Neural progenitor cell (in vitro differentiated cells): ENCODE measurements at regions not wholly inside any gene's neighbourhood (a gene's known extent, or its start where the extent isn't known, plus 50 kb on each side); places are given as distances from the start of the nearest gene placed in this dataset.

Source experiments
- DNase-seq: peaks from one replicate; pipeline ENCODE4 v3.0.0-alpha.2; 2016; ENCODE audit warnings: low spot score
- H2AFZ ChIP-seq: fragments of 200-600 bp; sonication (generic); replicated peaks from 2 replicates; pipeline ENCODE4 v1.6.1; 2016; ENCODE audit warnings: antibody characterized with exemption
- H3F3A ChIP-seq: fragments of 200-600 bp; sonication (generic); 2 replicates; pipeline ENCODE4 v1.6.1; 2016; ENCODE audit warnings: antibody characterized with exemption, low read depth
- H3K27ac ChIP-seq: fragments of 200-600 bp; sonication (generic); 2 replicates; pipeline ENCODE4 v1.5.1; 2016; ENCODE audit warnings: mild to moderate bottlenecking
- H3K27me3 ChIP-seq: fragments of 200-600 bp; sonication (generic); 2 replicates; pipeline ENCODE4 v1.6.1; 2016; ENCODE audit warnings: mild to moderate bottlenecking, moderate library complexity
- H3K36me3 ChIP-seq: fragments of 200-600 bp; sonication (generic); 2 replicates; pipeline ENCODE4 v1.5.1; 2016
- H3K4me1 ChIP-seq: fragments of 200-600 bp; sonication (generic); 2 replicates; pipeline ENCODE4 v1.6.1; 2016; ENCODE audit warnings: mixed run types
- H3K4me2 ChIP-seq: fragments of 200-600 bp; sonication (generic); 2 replicates; pipeline ENCODE4 v1.6.1; 2016
- H3K4me3 ChIP-seq: fragments of 200-600 bp; sonication (generic); 2 replicates; pipeline ENCODE4 v1.5.1; 2016
- H3K79me2 ChIP-seq: fragments of 200-600 bp; sonication (generic); 2 replicates; pipeline ENCODE4 v1.6.1; 2016; ENCODE audit warnings: low read depth
- H3K9ac ChIP-seq: fragments of 200-600 bp; sonication (generic); 2 replicates; pipeline ENCODE4 v1.6.1; 2016
- H3K9me3 ChIP-seq: fragments of 200-600 bp; sonication (generic); 2 replicates; pipeline ENCODE4 v1.5.1; 2016; ENCODE audit warnings: low read depth
- H4K20me1 ChIP-seq: fragments of 200-600 bp; sonication (generic); 2 replicates; pipeline ENCODE4 v1.6.1; 2016; ENCODE audit warnings: low read depth
- H3K27ac Mint-ChIP-seq: 3 replicates; pipeline ENCODE4 v1.8.0; 2021; ENCODE audit warnings: mixed read lengths
- H3K27me3 Mint-ChIP-seq: 2 replicates; pipeline ENCODE4 v1.8.0; 2022; ENCODE audit warnings: low read depth, mild to moderate bottlenecking, inconsistent platforms, moderate library complexity, mixed read lengths; ENCODE audit not compliant: insufficient read depth
- H3K36me3 Mint-ChIP-seq: 3 replicates; pipeline ENCODE4 v1.8.0; 2021; ENCODE audit warnings: mixed read lengths
- H3K4me1 Mint-ChIP-seq: 3 replicates; pipeline ENCODE4 v1.8.0; 2021; ENCODE audit warnings: mixed read lengths
- H3K4me3 Mint-ChIP-seq: 3 replicates; pipeline ENCODE4 v1.8.0; 2021; ENCODE audit warnings: mild to moderate bottlenecking, moderate library complexity, mixed read lengths
- H3K9me3 Mint-ChIP-seq: 3 replicates; pipeline ENCODE4 v1.8.0; 2020; ENCODE audit warnings: mixed read lengths
- EZH2 ChIP-seq: fragments of 200-600 bp; sonication (generic); IDR thresholded peaks from 2 replicates; pipeline ENCODE4 v1.6.1; 2017; ENCODE audit warnings: antibody characterized with exemption, mild to moderate bottlenecking, moderate library complexity
- EZH2phosphoT487 ChIP-seq: fragments of 200-600 bp; sonication (generic); IDR thresholded peaks from 2 replicates; pipeline ENCODE4 v1.6.1; 2017; ENCODE audit warnings: antibody characterized with exemption
- TF ChIP-seq, protein P1 (sequence below): fragments of 200-600 bp; sonication (generic); IDR thresholded peaks from 2 replicates; pipeline ENCODE4 v1.5.1; 2017; ENCODE audit warnings: antibody characterized with exemption, mild to moderate bottlenecking

DNA sequence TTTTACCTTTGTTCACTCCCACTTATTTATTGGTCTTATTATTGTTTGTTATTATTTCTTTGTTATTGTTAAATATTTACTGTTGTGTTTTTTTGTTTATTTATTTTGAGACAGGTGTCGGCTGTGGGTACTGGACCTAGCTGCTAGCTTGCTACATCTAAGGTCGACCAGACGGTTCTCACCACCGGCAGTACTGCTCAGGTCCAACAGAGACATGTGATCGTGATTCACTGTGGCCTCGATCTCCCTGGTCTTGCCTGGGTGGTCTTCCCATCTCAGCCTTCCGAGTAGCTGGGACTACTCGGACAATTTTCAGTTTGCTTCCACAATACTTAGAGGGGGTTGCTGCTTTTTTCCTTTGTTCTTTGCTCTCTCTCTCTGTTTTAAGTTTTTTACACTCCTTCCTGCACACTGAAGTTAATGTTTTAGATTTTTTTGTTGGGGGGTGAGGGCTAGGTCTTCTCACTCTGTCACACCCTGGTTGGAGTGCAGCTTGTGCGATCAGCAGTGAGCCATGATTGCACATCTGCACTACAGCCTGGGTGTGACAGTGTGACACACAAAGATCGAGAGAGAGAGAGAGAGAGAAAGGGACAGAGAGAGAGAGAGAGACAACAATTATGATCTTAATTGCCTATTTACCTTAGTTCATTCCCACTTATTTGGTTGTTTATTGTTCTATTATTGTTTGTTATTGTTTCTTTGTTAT is 1432.4 kb downstream of the UQCRFS1 start:
- Histone ChIP-seq H3K4me3 (no peak overlapping the region), H3K79me2 (peaks cover 13% of the 10 kb centered on the region), H3K27me3 (no peaks in the 10 kb centered on the region), H3K27ac (no peak overlapping the region), H3K4me1 (no peaks in the 10 kb centered on the region), H4K20me1 (no peaks in the 10 kb centered on the region), H3K36me3 (no peaks in the 10 kb centered on the region), H3F3A (no peaks in the 10 kb centered on the region), H3K9me3 (peaks cover under 1% of the 10 kb centered on the region), H2AFZ (no peak overlapping the region), H3K9ac (no peak overlapping the region), H3K4me2 (no peak overlapping the region)
- Mint-ChIP-seq H3K36me3 (peaks cover 37% of the 10 kb centered on the region), H3K4me3 (no peak overlapping the region), H3K27me3 (no peaks in the 10 kb centered on the region), H3K9me3 (peaks cover 46% of the 10 kb centered on the region), H3K27ac (no peak overlapping the region), H3K4me1 (no peaks in the 10 kb centered on the region)
- no peak for TF ChIP-seq EZH2phosphoT487
- TF ChIP-seq EZH2 = no peak
- TF ChIP-seq, protein P1, sequence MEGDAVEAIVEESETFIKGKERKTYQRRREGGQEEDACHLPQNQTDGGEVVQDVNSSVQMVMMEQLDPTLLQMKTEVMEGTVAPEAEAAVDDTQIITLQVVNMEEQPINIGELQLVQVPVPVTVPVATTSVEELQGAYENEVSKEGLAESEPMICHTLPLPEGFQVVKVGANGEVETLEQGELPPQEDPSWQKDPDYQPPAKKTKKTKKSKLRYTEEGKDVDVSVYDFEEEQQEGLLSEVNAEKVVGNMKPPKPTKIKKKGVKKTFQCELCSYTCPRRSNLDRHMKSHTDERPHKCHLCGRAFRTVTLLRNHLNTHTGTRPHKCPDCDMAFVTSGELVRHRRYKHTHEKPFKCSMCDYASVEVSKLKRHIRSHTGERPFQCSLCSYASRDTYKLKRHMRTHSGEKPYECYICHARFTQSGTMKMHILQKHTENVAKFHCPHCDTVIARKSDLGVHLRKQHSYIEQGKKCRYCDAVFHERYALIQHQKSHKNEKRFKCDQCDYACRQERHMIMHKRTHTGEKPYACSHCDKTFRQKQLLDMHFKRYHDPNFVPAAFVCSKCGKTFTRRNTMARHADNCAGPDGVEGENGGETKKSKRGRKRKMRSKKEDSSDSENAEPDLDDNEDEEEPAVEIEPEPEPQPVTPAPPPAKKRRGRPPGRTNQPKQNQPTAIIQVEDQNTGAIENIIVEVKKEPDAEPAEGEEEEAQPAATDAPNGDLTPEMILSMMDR = no peak
- DNase-seq = no peak

DNA sequence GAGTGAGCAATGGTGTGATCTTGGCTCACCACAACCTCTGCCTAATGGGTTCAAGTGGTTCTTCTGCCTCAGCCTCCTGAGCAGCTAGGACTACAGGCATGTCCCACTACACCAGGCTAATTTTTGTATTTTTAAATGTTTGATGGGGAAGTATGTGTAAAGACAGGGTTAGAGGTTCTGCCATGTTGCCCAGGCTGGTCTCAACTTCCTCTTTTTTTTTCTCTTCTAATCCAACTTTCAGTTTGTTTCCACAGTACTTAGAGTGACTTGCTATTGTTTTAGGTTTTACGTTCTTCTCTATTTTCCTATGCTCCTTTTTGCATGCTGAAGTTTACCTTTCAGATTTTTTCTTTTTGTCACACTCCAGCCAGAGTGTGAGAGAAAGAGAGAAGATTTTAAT is 1433.0 kb downstream of the UQCRFS1 start:
- DNase-seq = no peak
- peaks cover 42% of the 10 kb centered on the region for H3K36me3 Mint-ChIP-seq
- Histone ChIP-seq H3F3A (no peaks in the 10 kb centered on the region), H2AFZ (no peak overlapping the region), H3K4me2 (no peak overlapping the region), H3K36me3 (no peaks in the 10 kb centered on the region), H3K27ac (no peak overlapping the region), H3K79me2 (peaks cover 8% of the 10 kb centered on the region), H3K9me3 (peaks cover 6% of the 10 kb centered on the region), H4K20me1 (no peaks in the 10 kb centered on the region), H3K27me3 (no peaks in the 10 kb centered on the region), H3K4me3 (no peak overlapping the region), H3K4me1 (no peaks in the 10 kb centered on the region), H3K9ac (no peak overlapping the region)
- H3K27ac Mint-ChIP-seq = no peak overlapping the region
- no peaks in the 10 kb centered on the region for H3K4me1 Mint-ChIP-seq
- peaks cover 51% of the 10 kb centered on the region for H3K9me3 Mint-ChIP-seq
- TF ChIP-seq, protein P1 = no peak
- TF ChIP-seq EZH2 = no peak
- TF ChIP-seq EZH2phosphoT487 = no peak
- H3K27me3 Mint-ChIP-seq = no peaks in the 10 kb centered on the region
- H3K4me3 Mint-ChIP-seq = no peak overlapping the region

DNA sequence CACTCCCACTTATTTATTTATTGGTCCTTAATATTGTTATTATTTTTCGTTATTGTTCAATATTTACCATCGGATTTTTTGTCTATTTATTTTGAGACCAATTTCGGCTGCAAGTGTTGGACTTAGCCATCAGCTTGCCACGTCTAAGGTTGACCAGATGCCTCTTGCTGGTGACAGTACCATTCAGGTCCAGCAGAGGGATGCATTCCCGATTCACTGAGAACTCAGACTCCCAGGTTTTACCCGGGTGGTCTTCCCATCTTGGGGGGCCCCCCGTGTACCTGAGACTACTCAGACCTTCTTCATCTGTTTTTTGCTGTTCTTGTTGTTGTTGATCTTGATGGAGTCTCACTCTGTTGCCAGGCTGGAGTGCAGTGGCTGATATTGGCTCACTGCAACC is 1435.2 kb downstream of the UQCRFS1 start:
- H3K9me3 ChIP-seq = peaks cover 14% of the 10 kb centered on the region
- Mint-ChIP-seq H3K4me1 (no peaks in the 10 kb centered on the region), H3K36me3 (peaks cover 52% of the 10 kb centered on the region), H3K27ac (no peak overlapping the region), H3K9me3 (peaks cover 63% of the 10 kb centered on the region), H3K27me3 (no peaks in the 10 kb centered on the region), H3K4me3 (no peak overlapping the region)
- no peaks in the 10 kb centered on the region for H3K36me3 ChIP-seq
- no peaks in the 10 kb centered on the region for H3K27me3 ChIP-seq
- H3K4me2 ChIP-seq = no peak overlapping the region
- DNase-seq = no peak
- no peak overlapping the region for H3K27ac ChIP-seq
- no peak overlapping the region for H3K9ac ChIP-seq
- H3K4me3 ChIP-seq = no peak overlapping the region
- no peaks in the 10 kb centered on the region for H3K79me2 ChIP-seq
- no peak overlapping the region for H2AFZ ChIP-seq
- H3K4me1 ChIP-seq = no peaks in the 10 kb centered on the region
- TF ChIP-seq, protein P1 = no peak
- TF ChIP-seq EZH2 = no peak
- no peak for TF ChIP-seq EZH2phosphoT487
- no peaks in the 10 kb centered on the region for H3F3A ChIP-seq
- no peaks in the 10 kb centered on the region for H4K20me1 ChIP-seq
